ENCODE measurements at regions not wholly inside any gene's neighbourhood (a gene's known extent, or its start where the extent isn't known, plus 50 kb on each side); places are given as distances from the start of the nearest gene placed in this dataset.

- no peak for DNase-seq
These were observed 132.9 kb upstream of the FOXF1 start for GRCh38 chr16:86377251-86378022.

DNA sequence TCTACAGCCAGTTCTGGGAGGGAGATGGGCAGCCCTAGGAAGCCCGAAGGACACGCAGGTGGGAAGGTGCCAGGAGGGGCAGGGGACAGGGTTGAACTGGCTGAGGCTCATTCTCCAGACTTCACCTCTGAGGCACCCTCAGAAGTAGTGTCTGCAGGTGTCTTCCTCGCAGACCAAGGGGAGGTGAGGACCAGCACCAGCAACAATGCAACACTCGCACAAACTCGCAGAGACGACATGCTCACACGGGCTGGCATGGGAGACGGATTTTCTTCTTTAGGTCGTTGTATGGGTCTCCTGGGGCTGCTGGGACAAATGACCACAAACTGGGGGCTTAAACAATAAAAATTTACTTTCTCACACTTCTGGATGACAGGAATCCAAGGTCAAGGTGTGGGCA, 132.2 kb upstream of the FOXF1 start:
- no peak for DNase-seq

DNA sequence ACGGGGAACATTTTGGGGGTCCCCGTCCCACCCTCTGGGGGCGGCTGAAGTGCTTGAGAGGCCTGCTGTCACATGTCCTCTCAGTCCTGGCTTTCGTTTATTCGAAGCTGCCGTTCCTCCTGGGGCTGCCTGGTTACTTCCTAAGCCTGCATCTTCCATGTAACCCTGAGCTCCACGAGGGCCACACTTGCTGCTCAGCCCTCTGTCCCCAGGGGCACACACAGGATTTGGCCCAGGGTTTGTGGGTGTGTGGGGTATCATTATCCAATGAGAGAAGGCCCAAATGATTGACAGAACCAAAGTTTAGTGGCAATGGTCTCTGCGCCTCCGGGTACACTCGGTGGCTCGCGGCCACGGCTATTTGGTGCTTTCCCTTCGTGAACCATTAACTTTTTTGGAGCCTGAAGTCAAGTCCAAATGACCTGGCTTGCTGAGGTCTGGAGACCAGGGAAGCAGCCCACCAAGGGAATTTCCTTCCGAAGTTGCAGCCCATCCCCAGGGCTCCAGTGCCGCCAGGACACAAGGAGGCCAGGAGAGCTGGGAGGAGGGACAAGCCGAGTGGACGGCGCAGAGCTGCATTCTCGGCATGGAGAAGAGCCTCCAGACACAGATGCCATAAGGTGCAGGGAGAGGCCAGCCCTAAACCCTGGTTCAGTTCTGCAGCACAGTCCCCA, 131.4 kb upstream of the FOXF1 start:
- DNase-seq = no peak

GRCh38 chr16:86379505-86379846, 130.9 kb upstream of the FOXF1 start:
- DNase-seq = no peak

DNA sequence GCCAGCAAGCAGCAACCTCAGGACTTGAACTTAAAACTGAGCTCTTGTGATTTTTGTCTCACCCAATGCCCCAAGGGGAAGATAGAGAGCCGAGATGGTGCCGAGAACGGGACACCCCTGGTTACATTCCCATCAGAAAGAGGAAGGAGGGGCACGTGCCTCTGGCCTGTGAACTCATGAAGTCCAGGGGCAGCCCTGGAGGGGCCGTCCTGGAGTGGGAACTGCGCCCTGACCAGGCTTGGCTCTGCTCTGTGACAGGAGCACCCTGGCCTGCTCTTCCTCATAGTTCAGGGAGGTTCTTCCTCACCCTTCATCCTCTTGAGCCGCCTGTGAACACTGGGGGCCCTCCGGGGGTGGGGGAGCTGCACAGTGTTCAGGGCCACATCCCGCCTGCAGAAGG, 130.3 kb upstream of the FOXF1 start:
- no peak for DNase-seq

DNA sequence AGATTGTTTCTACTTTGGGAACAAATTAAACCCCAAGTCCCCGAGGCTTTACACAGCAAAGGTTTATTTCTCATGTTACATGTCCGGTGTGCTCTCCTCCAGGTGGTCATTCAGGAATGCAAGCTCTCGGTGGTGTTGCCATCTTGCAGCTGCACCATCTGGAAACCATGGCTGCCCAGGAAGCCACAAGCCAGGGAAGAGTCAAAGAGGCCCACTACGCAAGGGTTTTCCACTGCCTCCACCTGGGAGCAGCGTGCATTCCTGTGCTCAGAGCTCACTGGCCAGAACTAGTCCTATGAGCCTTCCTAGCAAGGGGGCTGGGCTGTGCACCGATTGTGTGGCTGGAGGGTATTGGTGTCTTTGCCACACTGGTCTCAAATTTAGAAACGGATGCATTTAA, 128.8 kb upstream of the FOXF1 start:
- no peak for DNase-seq

DNA sequence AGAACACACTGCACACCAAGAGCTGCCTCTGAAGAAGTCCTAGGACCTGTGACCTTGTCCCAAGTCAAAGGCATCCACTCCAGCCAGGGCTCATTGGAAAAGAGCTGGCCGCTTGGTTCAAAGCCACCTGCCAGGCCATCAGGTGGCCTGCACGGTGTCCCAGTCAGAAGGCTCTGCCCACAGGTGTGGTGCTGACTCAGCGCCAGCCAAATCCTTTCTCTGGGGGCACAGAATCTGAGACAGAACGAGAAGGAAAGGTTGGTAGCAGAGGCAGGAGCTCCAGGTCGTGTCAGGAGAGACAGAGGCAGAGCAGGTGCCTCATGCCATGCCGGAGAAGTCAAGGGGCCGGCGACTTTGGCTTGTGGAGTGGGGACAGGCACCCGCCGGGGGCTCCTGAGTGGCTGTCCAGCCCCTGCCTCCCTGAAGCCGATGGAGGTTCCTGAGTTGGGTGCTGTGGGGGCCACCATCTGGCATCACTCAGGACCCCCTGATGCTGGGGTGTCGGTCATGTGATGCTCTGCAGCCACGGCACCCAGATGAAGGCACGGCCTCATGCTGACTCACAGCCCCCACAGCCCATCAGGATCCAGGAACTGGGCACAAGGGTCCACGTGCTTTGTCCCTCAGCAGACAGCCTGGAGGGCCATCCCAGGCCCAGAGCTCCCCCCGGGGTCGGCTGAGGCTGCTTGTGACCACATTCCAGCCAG, 128.1 kb upstream of the FOXF1 start:
- DNase-seq = no peak

DNA sequence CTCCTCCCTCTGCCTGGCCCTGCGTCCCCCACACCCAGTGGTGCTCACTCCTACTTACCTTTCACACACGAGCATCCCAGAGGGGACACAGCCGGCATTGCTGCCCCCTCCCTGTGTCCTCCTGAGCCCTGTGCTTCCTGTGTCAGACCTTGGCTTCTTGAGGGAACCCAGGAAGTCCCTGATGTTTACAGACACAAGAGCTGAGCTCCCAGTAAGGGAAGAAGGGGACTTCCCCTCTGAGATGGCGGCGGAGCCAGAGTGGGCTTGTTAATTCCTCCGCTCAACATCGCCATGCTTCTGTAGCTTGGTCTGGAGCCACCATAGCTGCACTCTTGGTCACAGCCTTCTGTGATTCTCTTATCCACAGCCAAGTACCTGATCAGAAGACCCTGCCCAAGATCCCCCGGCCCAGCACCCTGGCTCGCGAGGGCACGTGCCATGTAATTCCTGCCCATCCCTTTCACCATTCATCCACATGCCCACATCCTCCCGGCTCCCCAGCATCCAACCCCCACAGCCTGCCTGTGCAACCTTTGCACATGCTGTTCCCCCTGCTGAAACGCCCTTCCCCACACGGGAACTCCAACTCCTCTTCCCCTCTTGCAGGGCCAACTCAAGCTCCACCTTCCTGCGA, 127.4 kb upstream of the FOXF1 start:
- DNase-seq = no peak

GRCh38 chr16:86383488-86384262, 126.7 kb upstream of the FOXF1 start:
- DNase-seq = no peak

DNA sequence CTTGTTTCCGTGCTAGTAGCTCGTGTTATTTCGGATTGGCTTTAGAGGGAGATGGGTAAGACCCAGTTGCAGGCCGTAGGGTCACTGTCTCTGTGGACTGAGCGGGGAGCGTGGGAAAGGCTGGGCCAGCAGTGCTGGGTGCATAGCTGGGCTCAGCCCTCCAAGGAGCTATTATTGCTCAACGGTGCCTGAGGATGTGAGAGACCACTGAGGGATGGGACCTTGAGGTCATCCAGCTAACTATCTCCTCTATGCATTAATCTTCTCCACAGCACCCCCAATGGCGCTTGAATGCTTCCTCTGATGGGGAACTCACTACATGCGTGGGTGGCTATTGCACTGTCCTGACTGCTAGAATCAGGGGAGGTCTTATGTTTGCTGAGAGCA, 126.1 kb upstream of the FOXF1 start:
- no peak for DNase-seq

DNA sequence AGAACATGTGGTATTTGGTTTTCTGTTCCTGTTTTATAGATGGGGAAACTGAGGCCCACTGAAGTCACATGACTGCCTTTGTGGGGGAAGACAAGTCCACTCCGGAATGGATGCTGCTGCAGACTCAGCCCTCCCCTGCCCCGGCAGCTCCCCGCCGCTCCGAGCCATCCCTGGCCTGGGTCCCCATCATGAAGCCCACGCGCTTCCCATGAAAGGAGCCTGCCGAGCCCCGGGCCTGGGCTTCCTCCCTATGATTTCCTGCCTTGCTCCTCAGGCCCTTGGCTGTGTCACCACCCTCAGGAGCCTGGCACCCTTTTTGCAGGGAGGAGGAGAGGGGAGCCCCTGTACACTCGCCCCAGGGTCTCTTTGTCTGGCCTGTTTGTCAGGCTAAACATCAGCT, 125.3 kb upstream of the FOXF1 start:
- DNase-seq = no peak

DNA sequence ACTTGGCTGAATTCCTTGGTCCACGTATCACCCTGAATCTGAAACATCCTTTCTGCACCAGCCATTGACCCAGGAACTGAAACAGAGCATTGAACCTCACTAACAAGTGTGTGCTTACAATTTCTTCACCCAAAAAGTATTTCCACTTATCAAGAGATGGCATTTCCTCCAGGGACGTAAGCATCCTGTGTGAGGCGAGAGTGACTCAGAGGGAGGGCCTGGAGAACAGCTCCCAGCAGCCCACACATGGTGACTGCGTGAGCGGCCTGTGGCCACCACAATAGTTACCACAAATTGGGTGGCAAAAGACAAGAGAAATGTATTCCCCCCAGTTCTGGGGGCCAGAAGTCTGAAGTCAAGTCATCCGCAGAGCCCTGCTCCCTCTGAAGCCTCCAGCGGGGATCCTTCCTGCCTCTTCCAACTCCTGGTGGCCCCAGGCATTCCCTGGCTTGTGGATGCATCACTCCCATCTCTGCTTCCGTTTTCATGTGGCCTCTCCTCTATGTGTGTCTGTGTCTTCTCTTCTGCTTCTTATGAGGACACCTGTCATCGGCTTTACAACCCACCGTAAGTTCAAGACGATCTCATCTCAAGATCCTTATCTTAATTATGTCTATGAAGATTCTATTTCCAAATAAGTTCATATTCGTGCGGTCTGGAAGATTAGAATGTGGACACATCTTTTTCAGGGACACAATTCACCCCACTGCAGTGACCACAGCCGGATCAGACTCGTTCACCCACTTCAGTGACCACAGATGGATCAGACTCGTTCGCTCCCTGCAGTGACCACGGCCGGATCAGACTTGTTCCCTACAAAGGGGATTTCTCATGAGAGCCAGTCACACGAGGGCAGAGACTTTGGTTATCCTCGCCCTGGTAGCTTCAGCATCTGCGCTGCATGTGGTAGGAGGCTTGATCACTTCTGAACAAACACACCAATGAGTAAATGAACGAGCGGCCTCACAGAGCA, 122.6 kb upstream of the FOXF1 start:
- peak; percentile 8 for DNase-seq

GRCh38 chr16:86388976-86389375, 121.4 kb upstream of the FOXF1 start:
- no peak for DNase-seq

GRCh38 chr16:86389566-86390328, 120.6 kb upstream of the FOXF1 start:
- no peak for DNase-seq

- DNase-seq = no peak
These were observed 120.0 kb upstream of the FOXF1 start for GRCh38 chr16:86390335-86390734.

GRCh38 chr16:86391486-86391885, 118.8 kb upstream of the FOXF1 start:
- DNase-seq = no peak

DNA sequence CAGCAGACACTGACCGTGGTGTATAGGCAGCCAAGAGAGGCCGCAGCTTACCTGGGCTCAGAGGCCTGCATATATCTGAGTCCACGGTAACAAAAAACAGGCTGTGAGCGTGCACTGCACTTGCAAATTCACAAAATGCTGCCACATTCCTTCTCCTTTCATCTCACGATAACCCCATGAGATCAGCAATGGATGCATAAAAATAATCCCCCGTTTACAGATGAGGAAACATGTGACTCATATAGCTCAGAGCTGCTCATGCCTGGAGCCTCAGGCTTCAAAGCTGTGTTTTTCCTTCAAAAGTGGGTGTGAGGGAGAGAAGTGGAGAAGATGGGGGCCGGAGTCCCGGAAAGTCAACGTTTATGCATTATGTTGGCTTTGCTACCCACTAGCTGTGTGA, 118.3 kb upstream of the FOXF1 start:
- no peak for DNase-seq

GRCh38 chr16:86392436-86393152, 117.7 kb upstream of the FOXF1 start:
- DNase-seq = no peak

- DNase-seq = no peak
These were observed 116.3 kb upstream of the FOXF1 start for GRCh38 chr16:86393907-86394626.

GRCh38 chr16:86395477-86395876, 114.8 kb upstream of the FOXF1 start:
- DNase-seq = no peak
